T-helper 1 cell treated with Interleukin-12 subunit alpha and Interleukin-12 subunit beta and Interleukin-4 antibody, amounts not matched to agents 30 ng/mL and 1 ng/mL, for 36 hours (primary cell): ENCODE measurements at regions not wholly inside any gene's neighbourhood (a gene's known extent, or its start where the extent isn't known, plus 50 kb on each side); places are given as distances from the start of the nearest gene placed in this dataset.

Experiments used
- intact Hi-C: fragments of 100-400 bp; cut with micrococcal nuclease; formaldehyde crosslinking; loops from one replicate; pipeline ENCODE4 v1.15.1; 2024

- intact Hi-C loops: no loop called here
Observed at GRCh38 chr12:28933864-28934527, 215.1 kb upstream of the FAR2 start.

GRCh38 chr12:28936221-28936620 lies 212.9 kb upstream of the FAR2 start:
- intact Hi-C loops: no loop called here

- intact Hi-C loops: no loop called here
Observed at GRCh38 chr12:28936711-28937110, 212.4 kb upstream of the FAR2 start.

- intact Hi-C loops: no loop called here
Observed at GRCh38 chr12:28937196-28937595, 211.9 kb upstream of the FAR2 start.

- intact Hi-C loops: no loop called here
Observed at GRCh38 chr12:28938056-28938455, 211.0 kb upstream of the FAR2 start.

GRCh38 chr12:28938581-28939235 lies 210.4 kb upstream of the FAR2 start:
- intact Hi-C loops: no loop called here

- intact Hi-C loops: no loop called here
Observed at GRCh38 chr12:28939427-28939826, 209.7 kb upstream of the FAR2 start.

- intact Hi-C loops: no loop called here
Observed at GRCh38 chr12:28941248-28941647, 207.8 kb upstream of the FAR2 start.

- intact Hi-C loops: no loop called here
Observed at GRCh38 chr12:28946361-28946760, 202.7 kb upstream of the FAR2 start.

- intact Hi-C loops: no loop called here
Observed at GRCh38 chr12:28948685-28949084, 200.4 kb upstream of the FAR2 start.

- intact Hi-C loops: no loop called here
Observed at GRCh38 chr12:28949184-28949583, 199.9 kb upstream of the FAR2 start.

- intact Hi-C loops: no loop called here
Observed at GRCh38 chr12:28950049-28950448, 199.0 kb upstream of the FAR2 start.

- intact Hi-C loops: no loop called here
Observed at GRCh38 chr12:28951935-28952334, 197.1 kb upstream of the FAR2 start.

GRCh38 chr12:28954333-28954732 lies 194.7 kb upstream of the FAR2 start:
- intact Hi-C loops: no loop called here

- intact Hi-C loops: no loop called here
Observed at GRCh38 chr12:28955491-28955890, 193.6 kb upstream of the FAR2 start.

- intact Hi-C loops: no loop called here
Observed at GRCh38 chr12:28955931-28956330, 193.1 kb upstream of the FAR2 start.

- intact Hi-C loops: no loop called here
Observed at GRCh38 chr12:28958553-28959195, 190.4 kb upstream of the FAR2 start.

GRCh38 chr12:28961948-28962384 lies 187.1 kb upstream of the FAR2 start:
- intact Hi-C loops: no loop called here

GRCh38 chr12:28963554-28963953 lies 185.5 kb upstream of the FAR2 start:
- intact Hi-C loops: no loop called here

- intact Hi-C loops: no loop called here
Observed at GRCh38 chr12:28966046-28966780, 182.9 kb upstream of the FAR2 start.

GRCh38 chr12:28967426-28967825 lies 181.7 kb upstream of the FAR2 start:
- intact Hi-C loops: no loop called here

- intact Hi-C loops: no loop called here
Observed at GRCh38 chr12:28973491-28973890, 175.6 kb upstream of the FAR2 start.
